Islet of Langerhans (tissue), 1 donor: ENCODE measurements at regions not wholly inside any gene's neighbourhood (a gene's known extent, or its start where the extent isn't known, plus 50 kb on each side); places are given as distances from the start of the nearest gene placed in this dataset.
"Not testable (repeated sequence)": the region's sequence is repeated elsewhere in the genome, so short reads cannot be mapped to it uniquely, and the experiment has no call there.

Experiments
- FAIRE-seq: peaks from one replicate; lab custom pipeline; 2011; peaks lifted over from hg19 to GRCh38; lab: Jason Lieb, UNC

DNA sequence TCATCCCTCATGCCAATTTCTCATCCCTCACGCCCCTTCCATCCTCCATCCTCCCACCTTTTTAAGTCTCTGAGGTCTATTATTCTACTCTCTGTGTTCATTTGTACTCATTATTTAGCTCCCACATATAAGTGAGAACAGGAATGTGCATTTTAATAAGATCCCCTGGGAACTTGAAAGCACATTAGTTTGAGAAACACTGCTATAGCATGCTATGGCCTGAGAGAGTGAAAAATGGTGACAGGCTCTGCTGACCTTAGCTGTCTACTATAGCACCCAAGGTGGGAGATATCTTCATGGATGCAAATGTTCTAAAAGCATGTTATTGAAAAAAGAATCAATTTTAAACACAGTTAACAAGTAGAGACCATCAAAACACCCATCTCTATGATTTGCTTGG, 712.0 kb downstream of the TFAP2A start:
- FAIRE-seq: no peak

DNA sequence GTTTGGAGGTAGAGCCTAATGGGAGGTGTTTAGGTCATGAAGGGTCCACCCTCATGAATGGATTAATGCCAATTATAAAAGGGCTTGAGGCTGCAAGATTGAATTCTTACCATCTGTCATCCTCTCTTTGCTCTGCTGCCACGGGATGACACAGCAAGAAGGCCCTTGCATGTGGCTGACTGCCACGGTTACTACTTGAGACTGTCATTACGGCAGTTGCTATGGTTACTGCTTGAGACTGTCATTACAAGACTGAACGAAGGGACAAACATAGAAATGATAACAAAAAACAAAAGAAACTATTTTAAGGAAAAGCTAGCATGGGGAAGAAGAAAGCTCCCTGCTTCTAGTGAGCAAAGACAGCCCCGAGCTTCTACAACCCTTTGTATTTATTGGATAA, 715.0 kb downstream of the TFAP2A start:
- FAIRE-seq: no peak

DNA sequence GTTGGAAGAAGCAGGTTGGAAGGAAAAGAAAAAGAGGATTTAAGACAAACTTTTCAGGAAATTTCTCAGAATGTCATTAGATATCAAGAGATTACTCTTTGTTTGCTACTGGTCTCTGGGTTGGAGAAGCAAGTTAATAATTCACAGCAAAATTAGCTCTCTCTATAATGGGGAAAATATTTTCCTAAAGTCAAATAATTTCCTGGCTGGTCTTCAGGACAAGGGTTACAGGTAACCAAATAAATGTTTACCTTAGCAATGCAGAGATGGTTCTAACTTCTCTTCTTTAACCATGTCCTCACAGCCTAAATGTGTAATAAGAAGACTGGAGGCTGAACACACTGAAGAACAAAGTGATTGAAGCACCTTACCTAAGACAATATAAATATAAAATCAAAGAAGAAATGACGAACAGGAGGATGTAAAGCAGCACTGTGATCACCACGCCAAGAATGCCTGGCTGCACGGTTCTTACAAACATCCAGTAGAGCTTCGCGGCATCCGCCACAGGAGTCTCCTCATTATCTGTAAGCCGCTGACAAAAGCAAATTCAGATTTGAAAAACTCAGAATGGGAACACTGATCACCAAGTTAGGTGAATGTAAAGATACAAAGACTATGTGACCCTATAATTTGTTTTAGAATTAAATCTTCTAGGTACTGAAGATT, 717.5 kb downstream of the TFAP2A start:
- FAIRE-seq: no peak

- FAIRE-seq: no peak
Observed at GRCh38 chr6:9690388-9690787, 724.5 kb downstream of the TFAP2A start.

GRCh38 chr6:9680727-9681126, 734.1 kb downstream of the TFAP2A start:
- FAIRE-seq: not testable (repeated sequence)

- FAIRE-seq: no peak
Observed at GRCh38 chr6:9675122-9675521, 739.8 kb downstream of the TFAP2A start.

DNA sequence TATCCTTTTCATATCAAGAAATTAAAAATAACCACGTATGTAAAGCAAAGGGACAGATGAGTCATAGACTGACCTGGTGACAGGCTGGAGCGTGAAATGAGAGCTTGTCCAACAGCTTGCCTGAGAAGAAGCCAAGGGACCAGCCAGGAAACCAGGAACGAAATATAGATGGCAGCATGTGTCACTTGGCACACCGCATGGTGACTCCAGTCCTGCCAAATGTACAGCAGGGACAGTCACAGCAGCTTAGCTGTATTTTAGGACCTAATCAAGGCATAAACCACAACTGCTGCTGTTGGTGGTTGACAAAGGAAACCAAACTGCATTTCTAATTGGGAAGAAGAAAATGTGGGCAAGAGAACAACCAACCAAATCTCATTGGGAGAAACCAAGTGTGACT, 755.0 kb downstream of the TFAP2A start:
- FAIRE-seq: no peak

GRCh38 chr6:9657994-9658393, 756.9 kb downstream of the TFAP2A start:
- FAIRE-seq: no peak

DNA sequence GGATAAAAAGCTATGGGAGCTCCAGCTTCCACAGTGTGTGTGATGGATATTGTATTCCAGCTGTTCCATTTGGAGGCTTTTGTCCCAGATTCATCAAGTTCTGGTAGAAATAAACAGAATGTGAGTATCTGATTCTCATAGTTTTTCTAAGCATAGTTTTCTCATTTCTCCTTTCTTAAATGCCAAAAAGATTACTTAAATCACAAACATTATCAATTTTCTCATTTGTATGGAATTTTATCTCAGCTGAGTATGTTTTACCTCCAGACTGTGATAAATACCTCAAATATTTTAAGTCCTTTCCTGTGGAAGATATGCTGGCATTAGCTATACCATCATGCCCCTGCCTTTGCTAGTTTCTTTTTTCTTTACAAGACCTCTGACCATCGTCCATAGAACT, 767.3 kb downstream of the TFAP2A start:
- FAIRE-seq: no peak

- FAIRE-seq: no peak
Observed at GRCh38 chr6:9647071-9647445, 767.8 kb downstream of the TFAP2A start.

DNA sequence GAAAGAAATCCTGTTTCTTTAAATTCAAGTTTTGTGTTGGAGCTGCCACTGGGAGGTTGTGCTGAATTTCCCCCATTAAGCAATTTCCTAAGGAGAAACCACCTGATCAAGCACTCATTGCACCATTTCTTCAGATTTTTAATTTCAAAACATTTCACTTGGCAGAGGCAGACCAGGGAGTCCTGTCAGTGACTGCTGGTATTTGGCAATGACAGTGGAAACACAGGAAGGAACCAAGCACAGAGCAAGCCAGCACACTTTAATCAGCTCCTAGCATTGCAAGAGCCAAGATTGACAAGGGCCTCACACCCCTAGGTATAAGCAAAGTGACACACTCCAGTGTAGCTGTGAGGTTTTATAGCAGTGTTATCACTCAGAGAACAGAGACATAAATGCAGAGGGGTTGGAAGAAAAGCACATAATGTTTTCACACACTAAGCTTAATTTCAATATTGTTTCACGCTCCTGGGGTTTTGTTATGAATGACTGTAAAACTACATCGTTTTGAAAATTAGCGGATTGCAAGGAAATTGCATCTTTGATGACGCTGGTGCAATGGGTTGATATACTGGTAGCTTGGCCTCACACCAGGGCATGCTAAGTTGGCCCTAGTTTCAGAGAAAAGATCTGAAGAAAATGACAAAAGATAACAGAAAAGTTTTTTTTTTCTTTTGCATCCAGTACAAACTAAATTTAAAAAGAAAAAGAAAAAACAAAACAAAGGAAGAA, 768.4 kb downstream of the TFAP2A start:
- no peak for FAIRE-seq

DNA sequence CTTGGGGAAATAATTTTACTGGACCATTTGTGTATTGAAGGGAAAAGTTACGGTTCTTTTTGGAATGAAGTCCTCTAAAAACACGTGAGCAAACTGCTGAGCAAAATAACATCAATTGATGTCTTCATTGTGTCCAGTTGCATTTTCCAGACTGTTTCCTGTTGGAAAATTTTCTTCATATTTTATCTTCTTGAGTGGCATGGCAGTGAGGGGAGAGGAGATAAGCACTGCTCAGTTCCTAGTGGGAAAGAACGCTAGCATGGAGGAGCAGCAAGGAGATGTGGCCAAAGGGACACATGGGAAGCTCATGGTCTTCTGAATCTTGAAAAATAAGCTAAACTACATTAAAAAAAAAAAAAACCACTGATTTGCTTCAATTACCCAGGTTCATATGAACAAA, 776.0 kb downstream of the TFAP2A start:
- no peak for FAIRE-seq

DNA sequence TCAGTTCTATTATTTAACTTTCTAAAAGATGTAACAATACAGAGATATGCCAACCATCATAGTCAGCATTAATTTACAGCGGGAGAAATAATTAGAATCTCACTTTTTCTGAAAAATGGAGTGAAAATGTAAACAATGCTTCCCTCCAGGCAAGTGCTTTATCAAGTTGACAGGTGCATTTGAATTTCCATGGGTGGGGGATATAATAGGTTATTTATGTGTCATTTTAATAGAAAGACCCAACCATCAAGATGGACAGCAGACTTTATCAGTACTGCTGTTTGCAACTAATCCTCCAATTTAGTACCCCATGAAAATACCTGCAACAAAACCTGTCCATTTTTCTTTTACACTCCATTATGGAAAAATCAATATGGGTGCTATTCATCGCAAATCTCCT, 780.1 kb downstream of the TFAP2A start:
- no peak for FAIRE-seq

- no peak for FAIRE-seq
Observed at GRCh38 chr6:9632026-9632425, 782.8 kb downstream of the TFAP2A start.

GRCh38 chr6:9628819-9629218, 786.1 kb downstream of the TFAP2A start:
- no peak for FAIRE-seq

DNA sequence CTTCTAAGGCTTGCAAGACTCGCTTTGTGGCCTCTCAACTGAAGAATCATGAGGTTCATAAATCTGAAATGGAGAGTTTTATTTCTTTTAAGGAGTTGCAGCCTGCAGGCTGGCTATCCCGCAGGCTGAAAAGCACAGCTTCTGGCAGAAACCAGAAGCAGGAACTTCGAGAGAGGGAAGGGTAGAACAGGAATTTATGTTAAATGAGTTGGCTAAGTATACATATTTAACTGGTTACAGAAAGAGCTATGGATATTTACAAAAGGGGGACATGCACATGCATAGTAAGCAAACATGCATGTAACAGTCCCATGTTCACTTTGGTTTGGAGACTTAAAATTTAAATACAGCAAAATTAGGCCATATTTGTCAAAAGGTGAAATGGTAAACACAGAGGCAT, 787.0 kb downstream of the TFAP2A start:
- no peak for FAIRE-seq

GRCh38 chr6:9623985-9624384, 790.9 kb downstream of the TFAP2A start:
- FAIRE-seq: no peak

GRCh38 chr6:9623228-9623832, 791.5 kb downstream of the TFAP2A start:
- no peak for FAIRE-seq

DNA sequence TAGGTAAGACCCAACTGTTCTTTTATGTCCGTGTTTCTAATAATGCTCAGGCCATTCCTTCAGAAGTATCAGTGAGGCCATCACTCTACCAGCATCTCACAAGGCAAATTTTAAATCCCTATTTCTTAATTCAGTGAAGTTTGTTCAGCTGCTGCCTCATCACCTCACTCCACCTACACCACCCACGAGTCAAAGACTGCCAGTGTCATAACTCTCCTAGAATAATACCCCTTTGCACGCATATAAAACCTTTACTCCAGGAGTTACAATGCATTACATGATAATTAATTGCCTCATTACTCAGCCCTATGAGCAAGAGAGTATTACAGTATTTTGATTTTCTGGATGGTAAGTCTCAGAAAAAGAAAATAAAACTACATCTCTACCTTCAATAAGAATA, 793.6 kb downstream of the TFAP2A start:
- no peak for FAIRE-seq

DNA sequence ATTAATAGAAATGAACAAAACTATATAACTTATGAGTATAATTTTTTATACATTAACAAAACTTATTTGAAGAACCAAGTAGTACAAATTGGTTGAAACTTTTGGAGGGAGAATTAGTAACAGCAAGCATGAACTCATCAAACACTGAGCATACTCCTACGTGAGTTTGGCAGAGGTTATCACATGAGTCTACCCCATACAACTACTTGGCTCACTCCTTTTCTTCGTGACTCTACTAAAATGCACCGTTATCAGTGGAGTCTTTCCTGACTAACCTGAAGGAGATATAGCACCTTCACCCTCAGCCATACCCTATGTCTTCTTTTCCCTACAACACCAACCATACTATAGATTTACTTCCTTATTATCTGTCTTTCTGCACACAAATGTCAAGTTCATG, 794.2 kb downstream of the TFAP2A start:
- FAIRE-seq: no peak

- FAIRE-seq: no peak
Observed at GRCh38 chr6:9620263-9620662, 794.6 kb downstream of the TFAP2A start.

DNA sequence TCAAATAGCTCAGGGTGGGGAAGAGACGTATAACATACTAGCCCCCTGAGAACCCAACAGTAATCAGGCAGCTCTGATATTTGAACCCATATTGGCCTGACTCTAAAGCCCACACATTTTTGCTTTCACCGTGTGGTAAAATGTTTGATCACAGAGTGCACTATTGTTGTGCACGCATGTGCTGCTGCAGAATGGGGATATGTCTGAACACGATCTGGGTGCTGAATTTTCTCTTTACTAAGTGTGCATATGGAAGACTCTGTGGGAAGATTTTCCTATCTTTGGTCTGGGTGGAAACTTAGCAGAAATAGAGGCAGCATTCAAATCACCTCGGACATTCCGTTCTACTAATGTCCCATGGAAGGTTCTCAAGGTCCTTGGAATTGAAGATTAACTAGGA, 800.1 kb downstream of the TFAP2A start:
- FAIRE-seq: no peak

DNA sequence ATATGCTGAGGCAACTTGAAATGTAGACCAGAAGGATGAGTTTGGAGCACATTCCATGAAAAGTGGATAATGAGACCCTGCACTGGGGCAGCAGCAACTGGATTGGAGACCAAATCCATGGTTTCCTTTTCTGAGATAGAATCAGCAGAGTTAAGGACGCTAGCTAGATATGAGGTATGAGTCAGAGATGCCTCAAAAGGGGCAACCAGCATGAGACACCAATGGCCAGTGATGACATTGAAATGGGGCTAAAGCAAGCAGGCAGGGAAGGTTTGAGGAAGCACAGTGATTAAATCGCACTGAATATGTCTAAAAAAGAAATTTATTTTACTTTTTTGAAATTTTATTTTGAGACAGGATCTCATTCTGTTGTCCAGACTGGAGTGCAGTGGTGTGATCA, 802.4 kb downstream of the TFAP2A start:
- FAIRE-seq: no peak
